Hepatocyte (in vitro differentiated cells): ENCODE measurements at regions not wholly inside any gene's neighbourhood (a gene's known extent, or its start where the extent isn't known, plus 50 kb on each side); places are given as distances from the start of the nearest gene placed in this dataset.

Source experiments
- DNase-seq: peaks from one replicate; pipeline ENCODE4 v3.0.0-alpha.2; 2016; ENCODE audit warnings: low spot score
- H2AFZ ChIP-seq: fragments of 200-600 bp; sonication (generic); 2 replicates; pipeline ENCODE4 v1.6.0; 2016; ENCODE audit warnings: antibody characterized with exemption, mild to moderate bottlenecking
- H3K27ac ChIP-seq: fragments of 200-600 bp; sonication (generic); 2 replicates; pipeline ENCODE4 v1.5.1; 2016; ENCODE audit warnings: mild to moderate bottlenecking
- H3K27me3 ChIP-seq: fragments of 200-600 bp; sonication (generic); 2 replicates; pipeline ENCODE4 v1.6.1; 2016
- H3K36me3 ChIP-seq: fragments of 200-600 bp; sonication (generic); replicated peaks from 2 replicates; pipeline ENCODE4 v1.5.1; 2016; ENCODE audit warnings: low read depth; ENCODE audit not compliant: insufficient read depth
- H3K4me1 ChIP-seq: fragments of 200-600 bp; sonication (generic); 2 replicates; pipeline ENCODE4 v1.5.1; 2016; ENCODE audit warnings: mild to moderate bottlenecking, moderate library complexity; ENCODE audit not compliant: insufficient read depth
- H3K4me2 ChIP-seq: fragments of 200-600 bp; sonication (generic); 2 replicates; pipeline ENCODE4 v1.6.0; 2016
- H3K4me3 ChIP-seq: fragments of 200-600 bp; sonication (generic); 2 replicates; pipeline ENCODE4 v1.5.1; 2016; ENCODE audit warnings: mild to moderate bottlenecking
- H3K79me2 ChIP-seq: fragments of 200-600 bp; sonication (generic); 2 replicates; pipeline ENCODE4 v1.6.0; 2017; ENCODE audit warnings: mild to moderate bottlenecking
- H3K9me2 ChIP-seq: fragments of 200-600 bp; sonication (generic); replicated peaks from 2 replicates; pipeline ENCODE4 v1.6.0; 2017; ENCODE audit warnings: mild to moderate bottlenecking; ENCODE audit not compliant: insufficient read depth
- H3K9me3 ChIP-seq: fragments of 200-600 bp; sonication (generic); 2 replicates; pipeline ENCODE4 v1.5.1; 2016; ENCODE audit warnings: low read depth, mild to moderate bottlenecking
- H4K20me1 ChIP-seq: fragments of 200-600 bp; sonication (generic); 2 replicates; pipeline ENCODE4 v1.6.0; 2016; ENCODE audit warnings: mild to moderate bottlenecking; ENCODE audit not compliant: insufficient read depth, poor library complexity, severe bottlenecking
- CTCF ChIP-seq: fragments of 200-600 bp; sonication (generic); IDR thresholded peaks from 2 replicates; pipeline ENCODE4 v1.5.1; 2016; ENCODE audit warnings: antibody characterized with exemption, mild to moderate bottlenecking; ENCODE audit not compliant: poor library complexity
- EZH2 ChIP-seq: fragments of 200-600 bp; sonication (generic); IDR thresholded peaks from 2 replicates; pipeline ENCODE4 v1.6.1; 2016; ENCODE audit warnings: antibody characterized with exemption, mild to moderate bottlenecking, borderline replicate concordance
- EZH2phosphoT487 ChIP-seq: fragments of 200-600 bp; sonication (generic); IDR thresholded peaks from one replicate; pipeline ENCODE4 v1.6.1; 2018; ENCODE audit warnings: antibody characterized with exemption, mild to moderate bottlenecking, low read depth, moderate library complexity; ENCODE audit not compliant: unreplicated experiment, severe bottlenecking
- WGBS: methylation state at CpG from one replicate; pipeline ENCODE4 v1.1.6; 2016; ENCODE audit warnings: low lambda C conversion rate; ENCODE audit errors: missing lambda C conversion rate; 5-methylcytosine and 5-hydroxymethylcytosine counted together

GRCh38 chr21:41625428-41625827, 117.5 kb upstream of the TMPRSS2 start:
- H3K79me2 ChIP-seq: no peaks in the 10 kb centered on the region
- no peaks in the 10 kb centered on the region for H3K9me3 ChIP-seq
- H3K4me3 ChIP-seq: no peak overlapping the region
- no peak for DNase-seq
- no peaks in the 10 kb centered on the region for H3K4me1 ChIP-seq
- H4K20me1 ChIP-seq: no peaks in the 10 kb centered on the region
- no peak overlapping the region for H3K4me2 ChIP-seq
- no peak overlapping the region for H2AFZ ChIP-seq
- 87% methylated on average over 4 of the region's 4 CpGs for WGBS
- H3K36me3 ChIP-seq: no peaks in the 10 kb centered on the region
- no peaks in the 10 kb centered on the region for H3K27me3 ChIP-seq
- TF ChIP-seq CTCF (no peak), EZH2phosphoT487 (no peak), EZH2 (no peak)
- no peaks in the 10 kb centered on the region for H3K9me2 ChIP-seq
- H3K27ac ChIP-seq: no peak overlapping the region

DNA sequence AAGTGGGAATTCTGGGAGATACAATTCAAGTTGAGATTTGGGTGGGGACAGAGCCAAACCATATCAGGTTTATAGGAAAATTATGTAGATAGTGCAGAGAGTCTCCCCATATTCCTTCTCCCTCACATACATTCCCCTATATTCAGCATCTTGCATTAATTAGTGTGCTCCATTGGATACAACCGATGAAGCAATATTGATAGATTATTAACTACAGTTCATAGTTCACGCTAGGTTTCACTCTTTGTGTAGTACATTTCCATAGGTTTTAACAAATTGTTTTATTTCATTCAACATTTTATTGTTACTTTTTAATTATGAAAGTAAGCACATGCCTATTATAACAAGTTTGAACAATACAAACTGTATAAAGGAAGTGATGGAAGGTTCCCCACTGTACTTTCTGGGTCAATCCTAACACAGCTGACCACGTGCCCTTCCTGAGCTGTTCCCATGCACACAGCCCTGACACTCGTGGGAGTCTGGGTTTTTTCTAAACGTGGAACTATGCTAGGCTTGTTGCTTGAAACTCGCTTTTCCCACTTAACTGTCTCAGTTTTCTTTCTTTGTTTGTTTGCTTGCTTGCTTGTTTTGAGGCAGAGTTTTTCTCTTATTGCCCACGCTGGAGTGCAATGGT, 116.8 kb upstream of the TMPRSS2 start:
- TF ChIP-seq CTCF (no peak), EZH2 (no peak), EZH2phosphoT487 (no peak)
- Histone ChIP-seq H3K4me2 (no peak overlapping the region), H3K36me3 (no peaks in the 10 kb centered on the region), H3K4me3 (no peak overlapping the region), H3K79me2 (no peaks in the 10 kb centered on the region), H3K27me3 (no peaks in the 10 kb centered on the region), H3K9me2 (no peaks in the 10 kb centered on the region), H2AFZ (no peak overlapping the region), H3K9me3 (no peaks in the 10 kb centered on the region), H3K27ac (no peak overlapping the region), H4K20me1 (no peaks in the 10 kb centered on the region), H3K4me1 (no peaks in the 10 kb centered on the region)
- 90% methylated on average over 7 of the region's 7 CpGs for WGBS
- no peak for DNase-seq

GRCh38 chr21:41623945-41624344, 116.0 kb upstream of the TMPRSS2 start:
- Histone ChIP-seq H3K36me3 (no peaks in the 10 kb centered on the region), H3K4me1 (no peaks in the 10 kb centered on the region), H3K4me2 (no peak overlapping the region)

More at GRCh38 chr21:41623945-41624344, 116.0 kb upstream of the TMPRSS2 start:
- H3K4me3 ChIP-seq: no peak overlapping the region
- 91% methylated on average over 8 of the region's 8 CpGs for WGBS
- no peak for DNase-seq
- H3K9me2 ChIP-seq: no peaks in the 10 kb centered on the region
- H2AFZ ChIP-seq: no peak overlapping the region
- no peaks in the 10 kb centered on the region for H3K27me3 ChIP-seq
- H3K27ac ChIP-seq: no peak overlapping the region
- no peaks in the 10 kb centered on the region for H3K9me3 ChIP-seq
- H3K79me2 ChIP-seq: no peaks in the 10 kb centered on the region
- H4K20me1 ChIP-seq: no peaks in the 10 kb centered on the region
- no peak for TF ChIP-seq EZH2phosphoT487
- no peak for TF ChIP-seq CTCF
- no peak for TF ChIP-seq EZH2
